NCI-H2081 (cell line): ENCODE measurements at regions not wholly inside any gene's neighbourhood (a gene's known extent, or its start where the extent isn't known, plus 50 kb on each side); places are given as distances from the start of the nearest gene placed in this dataset.

Experiments
- DNase-seq, 2 experiments: peaks; one replicate each; lab custom pipeline; 2025; lab: John Stamatoyannopoulos, UW

DNA sequence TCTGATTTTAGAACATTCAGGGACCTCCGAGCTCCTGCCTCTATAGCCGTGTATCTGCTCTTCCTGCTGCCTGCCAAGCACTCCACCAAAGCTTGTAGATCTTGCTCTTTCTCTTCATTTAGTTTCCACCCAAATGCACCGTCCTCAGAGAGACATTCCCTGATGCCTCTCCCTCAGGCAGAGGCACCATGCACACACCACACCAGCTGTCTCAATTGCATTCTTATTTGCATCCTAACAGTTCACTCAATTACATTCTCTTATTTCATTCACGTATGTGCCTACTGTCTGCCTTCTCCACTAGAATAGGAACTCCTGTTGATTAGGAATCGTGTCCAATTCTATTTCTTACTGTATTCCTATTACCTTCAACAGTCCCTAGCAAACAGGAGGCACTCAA is 845.4 kb upstream of the TMEM132C start:
- DNase-seq = no peak

DNA sequence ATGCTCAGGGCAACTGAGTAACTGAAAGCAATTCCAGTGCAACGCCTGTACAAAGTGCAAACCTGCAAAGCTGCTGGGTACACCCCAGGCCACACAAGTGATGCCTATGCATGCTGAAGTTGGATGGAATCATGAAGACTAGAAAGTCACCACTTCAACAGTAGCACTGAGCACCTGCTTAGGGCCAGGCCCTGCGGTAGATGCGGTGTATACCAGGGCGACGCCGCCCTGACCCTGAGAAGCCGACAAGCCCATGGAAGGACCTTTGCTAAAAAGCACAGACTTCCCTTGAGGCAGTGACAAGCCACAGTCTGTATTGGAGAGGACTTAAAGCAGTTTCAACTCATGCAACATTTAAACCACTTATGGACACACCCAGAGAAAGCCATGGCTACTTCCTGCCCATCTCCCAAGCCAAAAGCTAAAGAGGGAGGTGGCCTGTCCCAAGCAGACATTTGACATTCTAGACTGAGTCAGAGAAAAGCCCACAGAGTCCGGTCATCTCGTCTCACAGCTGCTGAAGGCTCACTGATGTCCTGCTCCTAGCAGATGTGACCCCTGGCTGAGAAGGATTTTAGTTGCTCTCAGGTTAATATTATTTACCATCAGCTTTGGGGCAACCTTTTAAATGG is 843.9 kb upstream of the TMEM132C start:
- DNase-seq = no peak

DNA sequence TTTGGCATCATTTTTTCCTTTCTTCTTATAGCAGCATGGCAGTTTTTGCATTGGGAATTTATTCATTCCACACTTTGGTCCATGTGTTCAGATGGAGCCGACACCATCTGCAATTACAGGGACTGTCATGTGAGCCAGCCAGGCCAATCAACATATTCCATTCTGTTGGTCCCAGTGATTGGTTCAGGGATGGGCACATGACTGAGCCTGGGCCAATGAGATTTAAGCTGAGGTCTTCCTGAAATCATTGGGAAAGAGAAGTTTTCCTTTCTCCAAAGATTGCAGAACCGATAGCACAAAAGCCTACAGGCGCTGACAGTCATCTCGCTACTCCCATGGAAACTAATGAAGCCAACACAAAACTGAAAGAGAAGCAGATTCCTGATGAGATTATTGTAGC is 841.5 kb upstream of the TMEM132C start:
- DNase-seq = no peak

DNA sequence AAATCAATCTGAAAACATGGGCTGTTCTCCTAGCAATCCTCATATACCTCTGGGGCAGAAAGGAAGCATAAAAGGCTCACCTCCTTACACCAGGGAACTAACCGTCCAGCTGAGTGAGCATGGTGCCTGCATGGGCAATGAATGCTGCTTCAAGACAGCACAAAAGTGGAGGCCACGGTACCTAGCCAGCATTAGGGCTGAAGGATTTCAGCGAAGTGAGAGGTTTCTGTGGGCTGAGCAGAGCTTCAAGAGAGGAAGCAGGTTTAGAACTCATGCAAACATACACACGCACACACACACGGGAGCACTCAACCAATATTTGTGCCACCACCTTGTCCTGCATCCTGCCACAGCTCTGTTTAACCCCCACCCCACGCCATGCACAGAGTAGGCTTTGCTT is 838.5 kb upstream of the TMEM132C start:
- no peak for DNase-seq

DNA sequence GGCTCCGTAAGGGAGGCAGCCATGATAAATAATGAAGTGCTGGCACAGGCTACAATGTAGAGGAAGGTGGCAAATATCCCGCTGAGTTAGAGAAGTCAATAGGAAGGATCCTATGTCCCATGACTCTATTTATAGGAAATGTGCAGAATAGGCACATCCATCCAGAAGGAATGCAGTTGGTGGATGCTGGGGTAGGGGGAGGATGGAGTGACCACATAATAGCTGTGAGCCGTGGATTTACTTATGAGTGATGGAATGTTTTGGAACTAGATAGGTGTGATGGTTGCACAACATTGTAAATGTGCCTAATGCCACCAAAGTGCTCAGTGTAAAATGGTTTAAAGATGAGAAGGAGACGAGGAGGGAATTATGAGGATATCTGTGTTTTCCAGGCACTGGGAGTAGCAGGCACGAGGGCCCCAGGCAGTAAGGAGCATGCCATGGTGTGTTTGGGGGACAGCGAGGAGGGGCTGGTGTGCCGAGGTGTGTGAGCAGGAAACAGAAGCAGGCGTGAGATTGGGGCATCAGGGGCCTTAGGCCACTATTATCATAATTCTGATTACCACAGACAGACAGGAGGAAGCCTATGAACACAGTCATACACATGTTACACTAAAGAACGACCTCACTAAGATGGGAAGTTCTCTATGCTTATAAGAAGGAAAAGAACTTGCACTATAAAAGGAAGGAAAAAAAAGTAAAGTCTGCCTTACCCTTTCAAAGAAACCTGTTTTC is 837.3 kb upstream of the TMEM132C start:
- no peak for DNase-seq

DNA sequence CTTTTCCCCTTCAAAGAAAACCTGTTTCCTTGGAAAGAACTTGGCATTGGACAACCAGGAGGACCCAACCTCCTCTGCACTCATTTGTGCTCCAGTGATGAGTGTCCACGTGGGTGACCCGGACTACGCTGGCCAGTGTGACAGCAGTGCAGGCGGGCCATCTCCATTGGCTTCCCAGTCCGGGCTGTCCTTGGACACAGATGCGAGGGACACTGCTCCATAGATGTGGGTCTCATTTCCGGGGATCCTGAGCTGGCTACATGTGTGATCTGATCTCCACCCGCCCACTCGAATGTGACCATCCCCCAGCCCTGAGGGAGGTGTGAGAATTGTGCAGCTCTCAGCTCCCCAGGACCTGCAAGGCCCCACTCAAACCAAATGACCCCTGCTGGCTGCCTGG is 836.6 kb upstream of the TMEM132C start:
- no peak for DNase-seq

DNA sequence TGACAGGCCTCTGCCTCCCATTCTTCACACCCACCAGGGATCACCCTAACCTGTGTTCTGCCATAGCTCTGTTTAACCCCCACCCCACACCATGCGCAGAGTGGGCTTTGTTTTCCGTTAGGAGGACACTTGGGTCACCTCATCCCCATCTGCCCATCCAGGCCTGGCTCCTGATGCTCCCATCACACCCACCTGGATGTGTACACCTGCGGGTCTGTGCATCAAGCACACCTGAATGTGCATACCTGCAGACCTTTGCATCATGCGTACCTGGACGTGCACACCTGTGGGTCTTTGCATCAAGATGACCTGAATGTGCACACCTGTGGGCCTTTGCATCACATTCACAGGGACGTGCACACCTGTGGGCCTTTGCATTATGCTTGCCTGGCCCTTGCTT is 835.8 kb upstream of the TMEM132C start:
- no peak for DNase-seq

DNA sequence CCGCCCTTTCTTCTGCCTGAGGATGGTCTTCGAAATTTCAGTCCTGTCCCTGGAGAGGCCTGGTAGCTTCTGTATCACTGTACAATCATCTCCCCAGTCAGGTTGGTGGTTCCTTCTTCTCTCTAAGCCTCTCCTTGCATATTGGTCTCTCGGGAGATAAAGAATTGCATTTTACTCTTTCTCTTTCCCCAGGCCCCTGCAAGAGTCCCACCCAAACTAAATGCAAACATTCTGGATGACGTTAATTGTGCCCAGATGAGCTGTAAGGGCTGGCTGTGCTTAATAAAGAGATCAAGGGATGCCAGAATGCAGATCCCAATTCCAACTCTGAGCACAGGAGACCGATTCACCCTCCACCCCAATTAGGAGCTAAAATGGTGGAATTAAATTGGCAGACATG is 835.4 kb upstream of the TMEM132C start:
- DNase-seq = no peak

DNA sequence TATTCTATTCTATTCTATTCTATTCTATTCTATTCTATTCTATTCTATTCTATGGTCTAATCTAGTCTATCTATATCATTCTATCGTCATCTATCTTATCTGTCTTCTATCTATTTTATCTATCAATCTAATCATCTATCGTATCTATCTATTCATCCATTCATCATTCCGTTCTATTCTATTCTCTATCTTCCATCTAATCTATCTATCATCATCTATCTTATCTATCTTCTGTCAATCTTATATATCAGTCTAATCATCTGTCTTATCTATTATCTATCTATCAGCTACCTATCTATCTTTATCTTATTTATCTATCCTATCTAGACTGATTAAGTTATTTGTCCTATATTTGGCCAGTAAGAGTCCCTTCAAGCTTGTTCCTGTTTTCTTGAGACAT is 831.5 kb upstream of the TMEM132C start:
- no peak for DNase-seq

DNA sequence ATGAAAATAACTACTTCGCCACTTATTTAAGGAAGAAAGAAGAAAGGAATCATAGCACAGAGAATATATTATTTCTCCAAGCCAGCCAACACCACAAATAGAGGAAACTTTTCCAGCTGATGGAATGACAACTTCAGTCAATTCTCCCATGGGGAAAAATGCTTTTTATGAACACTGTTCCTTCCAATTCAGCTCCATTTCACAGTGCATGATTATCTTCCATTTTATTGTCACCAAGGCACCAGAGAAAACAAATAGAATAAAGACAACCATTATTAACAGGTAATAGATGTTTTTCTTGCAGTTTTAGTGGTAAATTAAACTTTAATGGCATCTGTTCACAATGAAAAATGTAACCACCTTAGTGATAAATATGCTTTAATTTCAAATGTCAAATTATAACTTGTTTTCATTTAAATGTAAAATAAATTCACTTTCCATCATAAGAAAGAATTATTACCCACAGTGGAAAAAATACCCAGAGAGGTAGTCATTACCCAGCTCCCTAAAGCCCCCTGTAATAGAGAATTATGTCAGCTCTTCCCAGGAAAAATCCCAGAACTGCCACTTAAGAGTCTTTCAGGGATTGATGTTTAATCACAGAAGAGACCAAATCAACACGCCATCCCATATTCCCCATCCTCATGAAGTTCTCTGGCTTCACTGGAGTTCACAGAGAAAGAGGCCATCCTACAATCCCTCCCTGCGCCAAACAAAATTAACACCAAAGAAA is 828.3 kb upstream of the TMEM132C start:
- DNase-seq = no peak

DNA sequence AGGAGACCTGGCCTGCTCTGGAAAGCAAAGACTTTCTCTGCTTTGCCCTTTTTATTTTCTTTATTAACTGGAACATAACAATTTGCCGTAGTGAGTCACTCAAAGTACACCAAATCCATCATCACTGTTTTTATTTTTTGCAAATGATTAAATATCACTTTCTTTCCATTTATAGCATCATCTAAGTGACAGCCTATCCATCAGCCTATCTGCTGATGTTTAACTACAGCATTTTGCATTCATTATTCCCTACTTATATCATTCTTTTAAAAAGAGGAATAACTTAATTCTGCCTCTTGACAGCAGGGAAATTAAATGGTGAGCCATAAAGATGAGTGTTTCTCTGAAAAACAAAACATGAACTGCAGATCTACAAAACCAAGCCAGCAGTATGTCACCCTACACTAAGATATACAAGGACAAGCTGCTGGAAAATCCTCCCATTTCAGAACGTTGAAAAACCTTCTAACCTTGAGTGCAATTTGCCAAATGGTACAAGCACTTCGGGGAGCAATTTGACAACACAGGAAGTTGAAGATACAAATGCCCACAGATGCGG is 821.3 kb upstream of the TMEM132C start:
- no peak for DNase-seq

DNA sequence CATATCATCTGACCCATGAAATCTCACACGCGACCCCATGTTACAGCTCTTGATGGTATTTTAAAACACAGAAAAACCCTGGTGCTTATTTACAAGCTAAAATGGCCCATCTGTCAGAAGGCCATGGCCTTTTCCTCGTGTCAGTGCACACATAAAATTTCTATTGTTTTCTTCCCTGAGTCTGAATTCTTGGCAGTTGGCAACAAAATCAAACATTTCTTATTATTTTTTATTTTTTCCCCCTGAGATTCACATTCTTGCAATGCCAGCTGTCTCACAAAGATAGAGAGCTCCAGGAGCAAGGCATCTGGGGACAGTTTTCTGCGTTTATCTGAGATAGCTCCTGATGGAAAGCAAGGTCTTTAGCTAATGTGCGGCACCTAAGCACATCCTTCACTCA is 818.1 kb upstream of the TMEM132C start:
- no peak for DNase-seq

DNA sequence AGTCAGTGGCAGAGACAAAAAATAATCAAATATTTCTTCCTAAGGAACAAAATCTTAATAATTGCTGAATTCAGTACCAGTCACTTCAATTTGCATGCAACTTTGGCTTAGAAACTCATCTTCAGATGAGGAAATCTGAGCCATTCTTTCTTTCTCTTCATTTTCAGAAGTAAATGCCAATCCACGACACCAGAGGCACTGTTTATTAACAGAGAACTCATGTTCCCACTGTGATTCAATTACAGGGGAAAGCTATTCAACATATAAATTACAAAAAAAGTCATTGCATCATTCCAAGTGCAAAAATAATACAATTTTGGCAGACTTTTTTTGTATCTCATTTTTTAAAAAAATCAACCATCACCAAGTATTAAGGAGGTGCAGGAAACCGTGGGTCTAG is 816.1 kb upstream of the TMEM132C start:
- no peak for DNase-seq

DNA sequence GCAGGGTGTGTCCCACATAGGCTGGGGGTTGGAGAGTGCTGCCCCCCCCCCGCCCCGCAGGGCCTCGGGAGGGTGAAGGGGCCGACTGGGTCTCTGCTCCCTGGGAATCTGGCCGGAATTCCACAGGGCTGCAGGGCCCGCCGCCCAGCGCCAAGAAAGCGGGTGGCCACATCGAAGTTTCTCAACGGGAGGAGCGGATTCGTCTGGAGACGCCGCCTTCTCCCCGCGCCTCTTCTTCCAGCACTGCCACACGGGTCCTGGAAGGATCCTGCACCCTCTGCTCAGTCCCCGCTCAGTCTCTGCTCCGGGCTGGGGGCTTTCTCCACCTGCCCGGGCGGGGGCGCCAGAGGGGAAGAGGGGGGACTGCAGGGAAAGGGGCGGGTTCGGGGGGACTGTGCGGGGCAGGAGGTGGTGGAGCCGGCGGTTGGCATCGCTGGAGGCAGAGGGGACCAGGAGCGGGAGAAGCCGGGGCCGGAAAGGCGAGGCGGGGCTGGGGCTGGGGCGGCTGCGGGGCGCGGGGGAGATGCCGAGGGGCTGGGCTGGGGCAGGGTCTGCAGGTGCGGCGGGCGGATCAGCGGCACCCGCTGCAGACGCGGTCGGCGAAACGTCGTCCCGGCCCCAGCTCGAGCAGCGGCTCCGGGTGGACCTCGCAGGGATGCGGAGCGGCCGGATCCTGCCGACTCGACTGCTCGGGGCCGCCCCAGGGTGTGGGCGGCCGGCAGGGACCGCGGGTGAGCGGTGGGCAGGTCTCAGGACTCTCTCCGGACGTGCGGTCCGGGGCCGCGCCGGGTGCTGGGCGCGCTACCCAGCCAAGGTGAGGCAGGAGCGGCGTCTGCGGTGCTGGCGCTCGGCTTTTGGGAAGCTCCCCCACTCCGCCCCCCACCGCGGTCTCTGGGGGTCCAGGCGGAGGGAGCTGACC is 811.4 kb upstream of the TMEM132C start:
- peak; percentile 30 to 31 for DNase-seq

DNA sequence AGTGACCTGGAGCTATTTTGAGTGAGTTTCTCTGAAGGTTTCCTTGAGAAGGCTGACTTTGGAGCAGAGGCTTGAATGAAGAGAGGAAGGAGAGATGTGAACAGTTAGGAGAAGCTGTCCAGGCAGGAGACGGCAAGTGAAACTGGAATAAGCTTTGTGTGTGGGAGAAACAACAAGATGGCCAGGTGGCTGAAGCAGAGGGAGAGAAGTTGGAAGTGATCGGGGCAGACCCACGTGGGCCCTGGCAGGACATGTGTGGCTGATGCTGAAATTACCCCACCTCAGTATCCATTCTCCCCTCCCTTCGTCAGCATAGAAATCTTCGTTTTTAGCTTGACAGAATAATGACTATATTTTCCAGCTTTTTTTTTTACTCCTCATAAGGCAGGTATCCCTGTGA is 809.2 kb upstream of the TMEM132C start:
- DNase-seq = no peak

DNA sequence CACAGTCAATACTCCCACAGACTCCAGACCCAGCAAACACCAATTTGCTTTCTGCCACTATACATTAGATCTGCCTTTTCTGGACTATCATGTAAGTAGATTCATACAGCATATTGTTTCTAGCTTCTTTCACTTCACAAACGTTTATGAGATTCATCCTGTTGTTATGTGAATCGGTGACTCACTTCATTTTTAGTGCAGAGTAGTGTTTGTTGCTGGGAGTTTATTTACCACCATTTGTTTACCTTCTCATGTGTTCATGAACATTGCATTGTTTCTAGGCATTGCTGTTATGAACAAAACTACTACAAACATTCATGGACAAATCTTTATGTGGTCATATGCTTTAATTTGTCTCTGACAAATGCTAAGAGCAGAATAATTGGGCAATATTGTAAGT is 807.8 kb upstream of the TMEM132C start:
- no peak for DNase-seq

DNA sequence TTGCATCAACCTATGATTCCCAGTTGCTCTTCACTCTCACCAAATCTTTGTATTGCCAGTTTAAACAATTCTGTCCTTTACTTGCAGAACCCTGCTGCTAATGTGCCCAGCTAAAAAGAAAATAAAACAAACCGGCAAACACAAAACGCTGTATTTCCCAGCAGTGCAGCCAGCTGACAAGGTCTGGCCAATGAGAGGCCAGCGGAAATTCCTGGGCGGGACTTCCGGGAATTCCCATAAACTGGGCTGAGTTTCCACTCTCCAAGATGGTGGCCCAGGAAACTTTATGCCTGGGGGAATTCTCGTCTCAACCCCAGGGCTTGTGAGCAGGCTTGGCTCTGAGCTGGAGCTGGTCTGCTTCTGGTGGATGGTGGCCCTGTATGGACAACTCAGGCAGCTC is 807.3 kb upstream of the TMEM132C start:
- DNase-seq = peak in 1 of 2 experiments; percentile 30

DNA sequence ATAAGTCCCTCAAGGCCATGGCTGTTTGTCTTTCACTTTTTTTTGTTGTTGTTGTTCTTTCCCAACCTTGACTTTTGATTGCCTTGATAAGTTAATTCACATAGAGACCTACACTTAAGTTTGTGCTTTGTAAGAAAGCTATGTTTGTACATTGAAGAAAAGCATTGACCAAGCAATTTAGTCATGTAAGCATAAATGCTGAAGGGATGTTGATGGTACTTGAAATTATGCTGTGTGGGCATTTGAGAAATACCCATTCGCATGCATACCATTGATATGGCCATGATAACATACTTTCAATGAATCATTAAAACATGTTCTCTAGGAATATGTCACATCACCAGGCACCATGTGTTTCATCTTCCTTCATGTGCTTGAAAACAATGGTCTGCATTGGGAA is 803.7 kb upstream of the TMEM132C start:
- DNase-seq = no peak

DNA sequence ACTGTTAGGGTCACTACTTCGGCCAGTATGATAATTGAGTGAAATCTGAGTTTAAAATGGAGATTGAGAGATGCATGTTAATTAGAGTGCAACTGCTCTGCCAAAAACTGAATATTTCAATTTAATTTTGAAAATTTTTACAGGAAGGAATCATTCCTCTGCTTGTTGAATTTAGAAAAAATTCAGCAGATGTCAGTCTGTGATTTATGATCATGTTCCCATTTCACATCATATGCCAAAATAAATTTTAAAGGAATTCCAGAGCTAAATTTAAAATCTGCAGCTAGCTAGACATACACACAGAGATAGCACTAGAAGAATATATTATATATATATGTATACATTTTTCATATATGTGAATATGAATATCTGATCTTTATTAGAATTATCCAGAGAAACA is 797.6 kb upstream of the TMEM132C start:
- no peak for DNase-seq

DNA sequence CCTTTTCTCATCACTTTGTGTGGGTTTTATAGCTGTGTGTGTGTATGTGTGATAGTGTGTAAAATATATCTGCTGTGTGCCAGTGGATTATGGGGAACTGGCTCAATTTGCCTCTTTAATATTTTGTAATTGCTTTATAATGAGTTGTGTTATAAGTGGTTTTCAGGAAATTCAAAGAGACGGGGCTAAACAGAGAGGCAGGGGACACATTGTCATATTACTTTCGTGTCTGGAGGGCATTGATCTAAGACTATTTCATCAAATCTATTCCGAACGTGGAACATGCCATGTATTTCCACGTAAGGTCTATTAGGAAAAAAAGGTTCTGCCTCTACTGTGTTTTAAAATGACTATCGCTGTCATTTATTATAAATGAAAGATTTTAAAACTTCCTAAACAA is 793.2 kb upstream of the TMEM132C start:
- no peak for DNase-seq

DNA sequence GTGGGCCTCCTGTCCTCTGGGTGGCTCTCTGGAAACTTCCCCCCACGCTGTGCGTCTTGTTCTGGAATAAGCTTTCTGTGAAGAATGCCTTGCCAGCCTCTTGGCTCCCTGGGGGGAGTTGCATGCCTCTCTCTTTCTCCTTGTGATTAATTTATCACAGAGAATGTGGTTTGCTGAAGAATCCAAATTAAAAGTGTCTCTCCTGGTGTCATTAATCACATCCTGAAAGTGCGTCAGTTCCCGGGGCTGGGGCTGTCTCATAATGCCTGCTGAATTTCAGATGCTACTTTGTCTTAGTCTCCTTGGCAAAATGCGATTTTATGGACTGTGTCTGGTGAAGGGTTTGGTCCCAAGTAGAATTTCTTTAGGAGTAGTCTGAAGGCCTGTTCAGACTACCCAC is 787.7 kb upstream of the TMEM132C start:
- no peak for DNase-seq

DNA sequence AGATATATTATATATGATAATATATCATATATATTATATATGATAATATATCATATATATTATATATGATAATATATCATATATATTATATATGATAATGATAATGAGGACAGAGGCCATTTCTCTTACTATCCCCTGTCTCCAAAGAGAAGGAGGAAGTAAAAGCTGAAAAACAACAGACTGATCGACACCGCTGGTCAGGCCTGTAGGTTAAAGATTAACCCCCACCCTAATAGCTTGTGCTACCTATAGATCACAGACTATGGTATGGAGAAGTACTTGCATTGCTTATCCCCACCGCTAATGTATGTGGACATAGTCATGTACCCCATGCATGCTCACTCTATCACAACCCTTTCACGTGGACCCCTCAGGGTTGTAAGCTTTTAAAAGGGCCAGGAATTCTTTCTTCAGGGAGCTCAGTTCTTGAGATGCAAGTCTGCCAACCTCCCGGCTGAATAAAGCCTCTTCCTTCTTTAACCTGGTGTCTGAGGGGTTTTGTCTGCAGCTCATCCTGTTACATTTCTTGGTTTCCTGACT is 786.1 kb upstream of the TMEM132C start:
- DNase-seq = no peak
